HUES48 (cell line): ENCODE measurements at regions not wholly inside any gene's neighbourhood (a gene's known extent, or its start where the extent isn't known, plus 50 kb on each side); places are given as distances from the start of the nearest gene placed in this dataset.

Experiments used
- H3K27ac ChIP-seq: one replicate; pipeline ENCODE4 v1.7.0; 2013; ENCODE audit warnings: low read depth, low read length, inconsistent platforms
- H3K27me3 ChIP-seq: 2 replicates; pipeline ENCODE4 v1.6.1; 2013; ENCODE audit warnings: mild to moderate bottlenecking, low read length; ENCODE audit not compliant: control insufficient read depth, insufficient read depth
- H3K36me3 ChIP-seq: 2 replicates; pipeline ENCODE4 v1.6.1; 2013; ENCODE audit warnings: low read length; ENCODE audit not compliant: control insufficient read depth, insufficient read depth
- H3K4me1 ChIP-seq: 2 replicates; pipeline ENCODE4 v1.6.1; 2013; ENCODE audit warnings: mild to moderate bottlenecking, low read length; ENCODE audit not compliant: control insufficient read depth, insufficient read depth
- H3K4me3 ChIP-seq: 2 replicates; pipeline ENCODE4 v1.5.1; 2013; ENCODE audit warnings: mild to moderate bottlenecking, low read depth, low read length
- H3K9ac ChIP-seq: 2 replicates; pipeline ENCODE4 v1.6.1; 2013; ENCODE audit warnings: mild to moderate bottlenecking, low read depth, low read length, moderate library complexity
- H3K9me3 ChIP-seq: 2 replicates; pipeline ENCODE4 v1.6.1; 2013; ENCODE audit warnings: low read length; ENCODE audit not compliant: control insufficient read depth, insufficient read depth

GRCh38 chr6:10111975-10112374 is 302.9 kb downstream of the TFAP2A start:
- H3K9me3 ChIP-seq: no peaks in the 10 kb centered on the region
- H3K27ac ChIP-seq: no peak overlapping the region
- no peak overlapping the region for H3K9ac ChIP-seq

DNA sequence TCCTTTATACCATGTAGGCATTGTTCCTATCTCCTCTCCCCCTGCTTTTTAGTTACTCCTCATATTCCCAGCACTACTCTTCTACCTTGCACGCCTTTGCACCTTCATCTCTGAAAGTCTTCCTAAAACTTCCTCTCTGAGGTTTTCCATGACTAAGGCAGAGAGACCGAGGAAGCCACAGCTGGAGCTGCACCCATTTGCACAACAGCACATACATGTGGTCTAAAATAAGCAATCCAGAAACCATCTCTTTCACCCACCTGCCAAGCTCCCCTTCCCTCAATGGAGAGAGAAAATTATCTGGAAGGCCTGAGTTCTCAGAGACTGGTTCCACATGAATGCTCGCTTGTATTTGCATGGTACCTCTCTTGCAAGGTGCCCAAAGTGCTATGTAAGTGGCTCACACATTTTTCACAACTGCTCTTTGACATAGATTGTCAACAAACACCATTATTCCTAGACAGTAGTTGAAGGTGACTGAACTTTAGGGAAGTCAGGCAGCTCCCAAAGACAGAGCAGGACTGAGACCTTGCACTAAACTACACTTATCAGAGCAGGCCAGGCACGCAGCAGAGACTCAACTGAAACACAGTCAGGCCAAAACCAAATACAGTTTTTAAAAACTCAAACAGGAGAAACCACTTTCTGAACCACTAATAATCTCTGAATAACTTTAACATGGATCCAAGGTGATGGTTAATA is 313.2 kb downstream of the TFAP2A start:
- Histone ChIP-seq H3K27ac (no peak overlapping the region), H3K9me3 (no peaks in the 10 kb centered on the region), H3K36me3 (no peaks in the 10 kb centered on the region), H3K27me3 (no peaks in the 10 kb centered on the region), H3K4me1 (no peaks in the 10 kb centered on the region), H3K4me3 (no peak overlapping the region), H3K9ac (no peak overlapping the region)

More at GRCh38 chr6:10111975-10112374, 302.9 kb downstream of the TFAP2A start:
- Histone ChIP-seq H3K36me3 (no peaks in the 10 kb centered on the region), H3K4me3 (no peak overlapping the region), H3K4me1 (peaks cover 17% of the 10 kb centered on the region), H3K27me3 (peaks cover 22% of the 10 kb centered on the region)

DNA sequence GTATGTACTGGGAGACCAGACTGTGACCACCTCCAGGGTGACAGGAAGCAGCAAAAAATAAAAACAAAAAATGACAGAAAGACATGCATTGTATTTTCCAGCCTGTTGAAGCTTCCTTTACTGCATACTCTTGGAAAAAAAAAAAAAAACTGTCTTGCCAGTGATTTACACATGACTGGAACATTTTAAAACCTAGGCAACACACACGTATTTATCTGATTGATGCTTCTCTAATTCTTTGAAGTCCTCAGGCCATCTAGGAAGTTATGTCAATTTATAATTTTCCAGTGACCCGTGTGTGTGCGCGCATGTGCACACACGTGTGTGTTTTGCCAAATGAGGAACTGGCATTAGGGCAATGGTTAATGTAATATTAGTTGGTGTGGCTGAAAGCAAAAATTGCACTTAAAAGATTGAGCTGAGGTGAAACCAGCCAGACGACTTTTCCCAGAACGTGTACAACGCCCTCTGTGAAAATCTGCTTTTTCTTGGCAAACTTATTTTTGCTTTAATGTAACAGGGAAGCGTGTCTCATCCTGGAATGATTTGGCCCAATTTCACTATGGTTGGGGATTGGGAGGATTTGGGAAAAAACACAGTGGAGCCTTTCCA is 315.2 kb downstream of the TFAP2A start:
- Histone ChIP-seq H3K27me3 (no peaks in the 10 kb centered on the region), H3K36me3 (no peaks in the 10 kb centered on the region), H3K4me1 (no peaks in the 10 kb centered on the region), H3K9ac (no peak overlapping the region), H3K9me3 (no peaks in the 10 kb centered on the region), H3K27ac (no peak overlapping the region), H3K4me3 (no peak overlapping the region)

- no peak overlapping the region for H3K4me3 ChIP-seq
Measured at GRCh38 chr6:10098756-10099528, 315.9 kb downstream of the TFAP2A start.

GRCh38 chr6:10093282-10093681 is 321.6 kb downstream of the TFAP2A start:
- H3K9me3 ChIP-seq: peaks cover 14% of the 10 kb centered on the region
- H3K36me3 ChIP-seq: no peaks in the 10 kb centered on the region
- H3K27ac ChIP-seq: no peak overlapping the region
- H3K4me3 ChIP-seq: no peak overlapping the region
- no peaks in the 10 kb centered on the region for H3K27me3 ChIP-seq
- H3K9ac ChIP-seq: no peak overlapping the region
- no peaks in the 10 kb centered on the region for H3K4me1 ChIP-seq

More at GRCh38 chr6:10098756-10099528, 315.9 kb downstream of the TFAP2A start:
- H3K9ac ChIP-seq: no peak overlapping the region
- H3K9me3 ChIP-seq: peaks cover 2% of the 10 kb centered on the region; the same call in 1 of the 2 replicates
- H3K36me3 ChIP-seq: no peaks in the 10 kb centered on the region
- no peaks in the 10 kb centered on the region for H3K27me3 ChIP-seq
- no peaks in the 10 kb centered on the region for H3K4me1 ChIP-seq
- no peak overlapping the region for H3K27ac ChIP-seq

GRCh38 chr6:10084111-10084986 is 330.5 kb downstream of the TFAP2A start:
- Histone ChIP-seq H3K27me3 (no peaks in the 10 kb centered on the region), H3K4me1 (no peaks in the 10 kb centered on the region), H3K9me3 (no peaks in the 10 kb centered on the region), H3K9ac (no peak overlapping the region), H3K4me3 (no peak overlapping the region), H3K36me3 (no peaks in the 10 kb centered on the region), H3K27ac (no peak overlapping the region)

DNA sequence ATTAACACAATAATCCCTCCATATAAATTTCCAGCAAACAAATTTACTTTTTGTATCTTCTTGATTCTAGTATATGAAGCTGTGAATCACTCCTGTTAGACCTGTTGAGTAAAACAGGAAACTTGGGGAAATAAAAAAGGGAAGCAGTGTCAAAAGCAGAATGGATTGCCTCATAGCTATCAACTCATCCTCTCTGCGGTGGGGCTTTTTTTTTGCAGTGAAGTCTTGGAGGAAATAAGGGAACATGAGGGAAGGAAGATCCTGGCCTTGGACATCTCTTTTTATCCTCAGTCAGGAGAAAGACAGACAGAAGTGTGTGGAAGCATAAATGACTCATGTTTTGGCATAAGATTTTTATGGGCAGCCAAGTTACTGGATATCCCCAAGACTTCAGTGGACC is 332.5 kb downstream of the TFAP2A start:
- H3K27me3 ChIP-seq: no peaks in the 10 kb centered on the region
- H3K9me3 ChIP-seq: no peaks in the 10 kb centered on the region
- no peak overlapping the region for H3K4me3 ChIP-seq
- no peaks in the 10 kb centered on the region for H3K36me3 ChIP-seq
- no peak overlapping the region for H3K9ac ChIP-seq
- no peaks in the 10 kb centered on the region for H3K4me1 ChIP-seq
- no peak overlapping the region for H3K27ac ChIP-seq

- H3K9me3 ChIP-seq: no peaks in the 10 kb centered on the region
- H3K9ac ChIP-seq: no peak overlapping the region
- no peaks in the 10 kb centered on the region for H3K4me1 ChIP-seq
- no peaks in the 10 kb centered on the region for H3K36me3 ChIP-seq
- no peaks in the 10 kb centered on the region for H3K27me3 ChIP-seq
- H3K4me3 ChIP-seq: no peak overlapping the region
- H3K27ac ChIP-seq: no peak overlapping the region
Measured at GRCh38 chr6:10081957-10082356, 332.9 kb downstream of the TFAP2A start.

- Histone ChIP-seq H3K4me1 (no peaks in the 10 kb centered on the region), H3K27ac (no peak overlapping the region), H3K9ac (no peak overlapping the region), H3K4me3 (no peak overlapping the region), H3K36me3 (no peaks in the 10 kb centered on the region), H3K9me3 (no peaks in the 10 kb centered on the region), H3K27me3 (no peaks in the 10 kb centered on the region)
Measured at GRCh38 chr6:10081075-10081474, 333.8 kb downstream of the TFAP2A start.

DNA sequence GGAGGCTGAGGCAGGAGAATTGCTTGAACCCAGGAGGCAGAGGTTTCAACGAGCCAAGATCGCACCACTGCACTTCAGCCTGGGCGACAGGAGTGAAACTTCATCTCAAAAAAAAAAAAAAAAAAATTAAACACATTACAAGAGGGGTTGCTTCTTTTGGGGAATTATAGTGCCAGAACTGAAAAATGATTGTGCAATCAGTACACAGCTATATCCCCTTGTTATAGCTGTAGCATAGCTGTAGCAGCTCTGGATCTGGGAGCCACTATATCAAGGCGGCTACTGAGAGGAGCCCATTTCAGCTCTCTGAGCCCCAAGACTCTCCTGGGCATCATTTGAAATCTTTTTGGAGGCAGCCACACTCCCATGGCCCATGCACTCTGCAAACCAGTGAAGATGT is 334.3 kb downstream of the TFAP2A start:
- Histone ChIP-seq H3K9ac (no peak overlapping the region), H3K27me3 (no peaks in the 10 kb centered on the region), H3K4me1 (no peaks in the 10 kb centered on the region), H3K4me3 (no peak overlapping the region), H3K9me3 (no peaks in the 10 kb centered on the region), H3K27ac (no peak overlapping the region), H3K36me3 (no peaks in the 10 kb centered on the region)
